CD4-positive, alpha-beta T cell treated with Interleukin-15 for 1 hour (primary cell): ENCODE measurements at regions not wholly inside any gene's neighbourhood (a gene's known extent, or its start where the extent isn't known, plus 50 kb on each side); places are given as distances from the start of the nearest gene placed in this dataset.
"Not testable (repeated sequence)": the region's sequence is repeated elsewhere in the genome, so short reads cannot be mapped to it uniquely, and the experiment has no call there.

ENCODE experiments used
- DNase-seq: peaks from one replicate; pipeline ENCODE4 v3.0.0-alpha.2; 2020

DNA sequence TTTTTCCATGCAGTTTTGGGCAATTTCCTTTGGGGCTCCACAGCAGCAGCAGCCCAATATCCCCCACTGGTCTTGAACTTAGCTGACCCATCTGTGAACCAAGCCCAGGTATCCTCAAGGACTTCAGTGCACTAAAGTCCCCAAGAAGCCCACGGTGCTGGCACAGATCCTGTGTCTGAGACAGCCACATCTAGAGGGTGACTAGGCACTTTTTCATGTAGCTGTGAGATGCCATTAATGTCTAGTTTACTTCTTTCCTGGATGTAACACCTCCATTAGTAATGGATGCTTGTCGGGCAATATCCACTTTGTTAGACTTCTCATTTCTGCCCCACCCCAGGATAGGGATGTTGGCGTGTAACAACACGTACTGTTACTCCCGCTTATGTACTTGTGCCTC lies 117.9 kb downstream of the GPCPD1 start:
- no peak for DNase-seq

- no peak for DNase-seq
Measured at GRCh38 chr20:5491455-5491854, 119.4 kb downstream of the GPCPD1 start.

DNA sequence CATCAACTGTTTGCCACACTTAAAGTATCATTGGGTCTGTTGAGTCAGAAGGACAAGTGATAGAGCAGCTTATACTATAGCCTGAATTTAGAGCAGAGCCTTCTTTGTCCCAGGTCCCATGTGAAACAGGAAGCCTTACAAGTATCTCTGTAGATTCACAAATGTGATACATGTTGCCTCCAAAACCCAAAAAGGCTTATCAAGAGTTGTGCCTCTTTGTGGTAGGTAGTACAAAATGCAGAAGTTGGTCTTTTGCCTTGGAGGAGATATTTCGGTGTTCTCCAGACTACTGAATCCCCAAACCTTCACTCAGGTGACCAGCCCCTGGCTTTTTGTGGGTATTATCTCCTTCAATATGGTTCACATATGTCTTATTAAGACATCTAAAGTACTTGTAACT lies 121.2 kb downstream of the GPCPD1 start:
- no peak for DNase-seq

GRCh38 chr20:5488823-5489222 lies 122.0 kb downstream of the GPCPD1 start:
- no peak for DNase-seq

DNA sequence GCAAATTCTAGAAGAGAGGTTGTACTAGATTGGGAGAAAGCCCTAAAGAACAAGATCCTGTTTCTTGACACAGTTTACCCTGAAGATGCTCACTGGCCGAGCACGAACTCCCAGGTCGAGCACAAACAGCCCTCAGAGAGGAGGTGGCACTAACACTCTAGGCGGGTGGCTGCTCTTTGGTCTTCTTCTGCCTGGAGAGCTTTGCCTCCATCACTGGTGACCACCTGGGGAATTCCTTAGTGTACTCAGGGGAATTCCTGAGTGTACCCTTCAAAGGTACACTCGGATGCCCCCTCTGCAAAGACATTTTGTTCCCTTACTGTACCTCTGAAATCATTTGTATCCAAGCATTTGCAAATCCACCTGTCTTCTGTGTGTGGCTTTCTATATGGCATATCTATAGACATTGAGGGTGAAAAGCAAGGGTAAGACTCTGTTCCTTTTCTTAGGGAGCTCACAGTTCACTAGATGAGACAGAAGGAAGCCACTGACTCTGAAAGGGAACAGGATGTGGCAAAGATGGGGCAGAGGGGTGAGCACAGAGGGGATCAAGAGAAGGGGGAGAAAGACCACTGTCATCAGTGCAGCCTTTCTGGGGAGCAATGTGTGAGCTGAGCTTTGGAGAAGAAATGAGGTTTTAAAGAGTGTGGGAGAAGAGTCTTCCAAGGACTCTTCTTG lies 124.3 kb downstream of the GPCPD1 start:
- DNase-seq = no peak

- DNase-seq = no peak
Measured at GRCh38 chr20:5484926-5485325, 125.9 kb downstream of the GPCPD1 start.

- no peak for DNase-seq
Measured at GRCh38 chr20:5484346-5484745, 126.5 kb downstream of the GPCPD1 start.

DNA sequence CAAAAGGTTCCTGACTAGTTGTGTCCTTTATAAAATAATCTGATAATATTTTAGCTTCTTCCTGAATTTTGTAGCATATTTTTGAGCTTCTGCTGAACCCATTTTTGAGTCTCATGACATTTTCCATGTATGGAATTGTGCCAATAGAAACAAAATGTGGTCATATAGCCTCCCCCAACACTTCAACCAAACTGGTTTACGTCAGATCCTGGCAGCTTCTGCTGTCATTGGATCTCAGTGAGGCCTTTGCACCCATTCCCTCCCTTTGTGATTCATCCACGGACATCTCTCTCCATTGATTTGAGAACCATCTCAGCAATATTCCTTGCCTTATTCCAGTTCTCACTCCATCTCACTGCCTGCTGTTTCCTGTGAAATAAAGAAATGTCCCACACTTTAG lies 128.0 kb downstream of the GPCPD1 start:
- no peak for DNase-seq

- DNase-seq = no peak
Measured at GRCh38 chr20:5481872-5482271, 128.9 kb downstream of the GPCPD1 start.

- no peak for DNase-seq
Measured at GRCh38 chr20:5480824-5481600, 129.8 kb downstream of the GPCPD1 start.

GRCh38 chr20:5474646-5475550 lies 135.9 kb downstream of the GPCPD1 start:
- no peak for DNase-seq

- not testable (repeated sequence) for DNase-seq
Measured at GRCh38 chr20:5471866-5472265, 138.9 kb downstream of the GPCPD1 start.

- no peak for DNase-seq
Measured at GRCh38 chr20:5471368-5471767, 139.4 kb downstream of the GPCPD1 start.

- DNase-seq = no peak
Measured at GRCh38 chr20:5470943-5471342, 139.9 kb downstream of the GPCPD1 start.

DNA sequence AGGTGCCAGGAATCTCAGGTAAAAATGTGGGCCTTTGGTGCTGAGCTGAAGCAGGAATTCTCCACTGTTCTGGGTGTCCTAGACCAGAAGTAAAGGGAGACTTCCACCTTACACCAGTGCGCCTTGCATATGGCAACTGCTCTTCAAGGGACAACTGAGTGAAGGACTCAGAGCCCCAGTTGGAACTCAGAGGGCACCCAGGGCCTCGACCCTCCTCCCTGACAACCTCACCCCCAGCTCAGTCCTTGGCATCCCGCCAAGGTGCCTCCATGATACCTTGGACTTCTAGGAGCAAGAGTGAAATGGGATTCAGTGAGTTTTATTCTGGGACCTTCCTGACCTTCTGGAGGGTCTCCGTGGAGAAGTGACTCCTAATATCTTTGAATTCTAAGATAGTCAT lies 140.3 kb downstream of the GPCPD1 start:
- no peak for DNase-seq

GRCh38 chr20:5469111-5469510 lies 141.7 kb downstream of the GPCPD1 start:
- DNase-seq = no peak

- DNase-seq = no peak
Measured at GRCh38 chr20:5467086-5467485, 143.7 kb downstream of the GPCPD1 start.

GRCh38 chr20:5465604-5465927 lies 145.2 kb downstream of the GPCPD1 start:
- DNase-seq = no peak

- DNase-seq = no peak
Measured at GRCh38 chr20:5464901-5465603, 145.8 kb downstream of the GPCPD1 start.

DNA sequence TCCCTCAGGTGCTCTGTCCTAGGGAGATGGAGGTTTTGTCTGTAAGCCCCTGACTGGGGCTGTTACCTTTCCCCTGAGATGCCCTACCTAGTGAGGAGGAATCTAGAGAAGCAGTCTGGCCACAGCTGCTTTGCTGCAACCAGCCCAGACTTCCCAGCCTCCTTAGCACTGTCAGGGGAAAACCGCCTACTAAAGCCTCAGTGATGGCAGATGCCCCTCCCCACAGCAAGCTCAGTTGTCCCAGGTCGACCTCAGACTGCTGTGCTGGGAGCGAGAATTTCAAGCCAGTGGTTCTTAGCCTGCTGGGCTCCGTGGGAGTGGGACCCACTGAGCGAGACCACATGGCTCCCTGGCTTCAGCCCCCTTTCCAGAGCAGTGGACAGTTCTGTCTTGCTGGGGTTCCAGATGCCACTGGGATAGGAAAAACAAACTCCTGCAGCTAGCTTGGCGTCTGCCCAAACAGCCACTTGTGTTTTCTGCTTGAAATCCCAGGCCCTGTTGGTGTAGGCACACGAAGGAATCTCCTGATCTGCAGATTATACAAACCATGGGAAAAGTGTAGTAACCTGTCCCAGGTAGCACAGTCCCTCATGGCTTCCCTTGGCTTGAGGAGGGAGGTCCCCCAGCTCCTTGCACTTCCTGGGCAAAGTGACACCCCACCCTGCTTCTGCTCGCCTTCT lies 146.4 kb upstream of the PROKR2 start:
- DNase-seq = no peak

GRCh38 chr20:5453745-5454144 lies 137.0 kb upstream of the PROKR2 start:
- DNase-seq = not testable (repeated sequence)

- not testable (repeated sequence) for DNase-seq
Measured at GRCh38 chr20:5453316-5453715, 136.6 kb upstream of the PROKR2 start.
